Tibial nerve (tissue), 4 donors: ENCODE measurements at regions not wholly inside any gene's neighbourhood (a gene's known extent, or its start where the extent isn't known, plus 50 kb on each side); places are given as distances from the start of the nearest gene placed in this dataset.

Experiments
- CTCF ChIP-seq, 5 experiments: fragments of 200-600 bp in 3 of 5; fragments of 450-650 bp in 2 of 5; sonication (generic) in 3 of 5; IDR thresholded peaks; one replicate each; pipeline ENCODE4 v1.5.1; 2016 to 2019; ENCODE audit warnings: antibody characterized with exemption in 5 of 5, mild to moderate bottlenecking in 3 of 5, moderate library complexity in 2 of 5
- EP300 ChIP-seq, 2 donors: sonication (generic); formaldehyde crosslinking; IDR thresholded peaks; one replicate each; pipeline ENCODE4 v1.6.1; 2017; ENCODE audit warnings: antibody characterized with exemption in 2 of 2, mild to moderate bottlenecking in 1 of 2
- POLR2A ChIP-seq, 2 donors: fragments of 450-650 bp; IDR thresholded peaks; one replicate each; pipeline ENCODE4 v1.6.1; 2017; ENCODE audit warnings: antibody characterized with exemption in 2 of 2, mild to moderate bottlenecking in 2 of 2, moderate library complexity in 2 of 2

GRCh38 chr6:27644528-27644927 is 171.6 kb upstream of the ZNF184 start:
- TF ChIP-seq CTCF (IDR thresholded peaks at IDR 0.05), result no peak
- no peak for TF ChIP-seq POLR2A (IDR thresholded peaks at IDR 0.05)
- TF ChIP-seq EP300 (IDR thresholded peaks at IDR 0.05), result no peak
